Activated naive CD4-positive, alpha-beta T cell (primary cell): ENCODE measurements at regions not wholly inside any gene's neighbourhood (a gene's known extent, or its start where the extent isn't known, plus 50 kb on each side); places are given as distances from the start of the nearest gene placed in this dataset.

ENCODE experiments used
- DNase-seq, 4 experiments: peaks; one replicate each; lab custom pipeline; 2025; lab: John Stamatoyannopoulos, UW

- DNase-seq = no peak
These were observed 58.6 kb upstream of the NYAP2 start for GRCh38 chr2:225340923-225341322.

DNA sequence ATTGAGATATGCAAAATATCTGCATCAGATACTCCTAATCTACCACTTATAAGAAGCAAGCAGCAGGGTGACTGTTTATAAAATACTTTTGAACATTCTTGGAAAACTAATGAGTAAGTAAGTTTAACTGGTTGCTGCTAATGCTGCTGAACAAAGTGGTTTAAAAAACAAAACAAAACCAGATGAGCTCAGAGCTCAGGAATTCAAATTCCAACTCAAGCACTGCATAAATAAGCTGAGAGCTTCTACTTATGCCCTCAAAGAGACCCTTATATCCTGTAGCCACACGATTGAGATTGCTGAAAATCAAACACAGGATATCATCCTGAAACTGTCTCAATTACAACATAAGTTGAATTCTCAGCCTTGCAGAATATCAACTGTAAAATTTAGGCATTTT is 62.3 kb upstream of the NYAP2 start:
- no peak for DNase-seq

GRCh38 chr2:225334514-225334913 is 65.0 kb upstream of the NYAP2 start:
- no peak for DNase-seq

- DNase-seq = no peak
These were observed 71.3 kb upstream of the NYAP2 start for GRCh38 chr2:225328192-225328591.

DNA sequence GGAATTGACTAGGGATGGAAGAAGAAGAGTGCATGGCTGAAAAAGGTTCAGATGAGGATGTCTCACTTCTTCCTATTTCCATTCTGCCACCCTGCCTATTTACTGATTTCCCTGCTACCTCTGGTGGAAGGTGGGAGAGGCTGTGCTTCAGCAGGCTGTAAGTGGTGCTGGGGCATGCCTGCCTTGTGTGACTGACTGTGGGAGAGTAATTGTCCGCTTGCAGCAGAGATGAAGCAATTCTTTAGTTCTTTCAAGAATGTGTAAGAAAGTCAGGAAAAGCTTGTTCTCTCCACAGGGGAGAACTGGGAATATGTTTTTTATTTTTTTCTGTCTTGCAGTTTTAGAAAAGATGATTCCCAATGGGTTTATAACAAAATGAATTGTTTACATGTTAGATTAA is 72.5 kb upstream of the NYAP2 start:
- DNase-seq = no peak

- no peak for DNase-seq
These were observed 79.6 kb upstream of the NYAP2 start for GRCh38 chr2:225319872-225320271.

- DNase-seq = no peak
These were observed 81.1 kb upstream of the NYAP2 start for GRCh38 chr2:225318440-225318839.

DNA sequence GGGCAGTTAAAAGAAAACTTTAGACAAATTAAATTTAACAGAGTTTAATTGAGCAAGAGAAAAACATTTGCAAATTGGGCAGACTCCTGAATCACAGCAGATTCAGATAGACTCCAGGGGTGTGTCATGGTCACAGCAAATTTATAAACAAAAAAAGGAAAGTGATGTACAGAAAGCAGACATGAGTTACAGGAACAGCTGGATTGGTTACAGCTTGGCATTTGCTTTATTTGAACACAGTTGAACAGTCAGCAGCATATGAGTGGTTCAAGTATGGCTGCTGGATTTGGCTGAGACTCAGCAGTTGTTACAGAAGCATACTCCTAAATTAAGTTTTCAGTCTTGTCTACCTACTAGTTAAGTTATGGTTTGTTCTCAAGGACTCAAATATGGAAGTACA is 82.3 kb upstream of the NYAP2 start:
- DNase-seq = no peak

DNA sequence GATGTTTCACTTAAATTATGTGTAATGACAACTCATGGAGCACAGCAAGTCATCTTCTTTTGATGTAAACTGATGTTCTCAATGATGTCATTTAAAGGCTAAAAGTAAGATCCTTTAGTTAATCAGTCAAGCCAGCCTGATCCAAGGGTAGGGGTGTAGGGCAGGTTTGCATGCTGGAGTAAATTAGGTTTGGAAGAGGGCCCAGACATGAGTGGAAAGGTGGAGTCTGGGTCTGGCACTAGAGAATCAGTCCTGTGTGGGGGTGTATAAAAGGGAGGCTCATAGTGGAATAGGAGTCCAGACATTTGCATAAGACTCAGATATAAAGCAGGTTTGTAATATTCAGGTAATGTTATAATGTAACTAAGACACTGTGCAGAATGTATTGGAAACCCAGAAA is 88.8 kb upstream of the NYAP2 start:
- no peak for DNase-seq

- no peak for DNase-seq
These were observed 90.0 kb upstream of the NYAP2 start for GRCh38 chr2:225309516-225309915.

- DNase-seq = no peak
These were observed 102.6 kb upstream of the NYAP2 start for GRCh38 chr2:225296951-225297350.

DNA sequence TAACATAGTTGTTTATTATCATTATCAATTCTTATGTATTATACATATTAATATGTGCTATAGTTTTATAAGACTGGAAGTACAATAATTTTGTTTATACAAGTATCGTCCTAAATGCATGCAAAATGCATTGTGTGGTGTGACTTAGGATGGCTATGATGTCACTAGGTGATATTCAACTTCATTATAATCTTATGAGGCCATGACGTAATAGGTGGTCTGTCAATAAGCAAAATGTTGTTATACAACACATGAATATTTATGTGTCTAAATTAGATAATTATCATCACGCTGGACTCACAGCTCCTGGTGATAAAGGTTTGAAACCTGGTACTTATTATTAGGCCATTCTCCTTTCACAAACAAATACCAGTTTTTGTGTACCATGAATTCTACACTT is 104.4 kb upstream of the NYAP2 start:
- no peak for DNase-seq

DNA sequence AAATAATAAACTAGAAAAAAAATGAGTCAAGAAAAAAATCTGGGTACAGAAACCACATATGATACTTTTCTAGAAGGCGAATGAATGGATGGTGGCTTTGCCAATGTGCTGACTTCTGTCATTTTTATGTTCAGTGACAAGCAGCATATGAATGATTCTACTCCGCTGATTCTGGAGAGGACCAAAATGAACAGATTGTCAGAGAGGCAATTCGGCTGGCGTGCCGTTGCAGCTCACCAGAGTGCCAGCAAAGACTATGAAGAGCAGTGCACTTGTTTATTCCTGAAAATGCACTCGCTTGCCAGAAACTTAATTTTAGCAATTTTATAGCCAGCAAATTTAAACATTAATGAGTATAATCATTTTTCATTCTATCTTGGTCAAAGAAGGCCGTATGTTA is 105.9 kb upstream of the NYAP2 start:
- DNase-seq = no peak

GRCh38 chr2:225290757-225291400 is 108.6 kb upstream of the NYAP2 start:
- DNase-seq = no peak

GRCh38 chr2:225289659-225290058 is 109.9 kb upstream of the NYAP2 start:
- DNase-seq = no peak

DNA sequence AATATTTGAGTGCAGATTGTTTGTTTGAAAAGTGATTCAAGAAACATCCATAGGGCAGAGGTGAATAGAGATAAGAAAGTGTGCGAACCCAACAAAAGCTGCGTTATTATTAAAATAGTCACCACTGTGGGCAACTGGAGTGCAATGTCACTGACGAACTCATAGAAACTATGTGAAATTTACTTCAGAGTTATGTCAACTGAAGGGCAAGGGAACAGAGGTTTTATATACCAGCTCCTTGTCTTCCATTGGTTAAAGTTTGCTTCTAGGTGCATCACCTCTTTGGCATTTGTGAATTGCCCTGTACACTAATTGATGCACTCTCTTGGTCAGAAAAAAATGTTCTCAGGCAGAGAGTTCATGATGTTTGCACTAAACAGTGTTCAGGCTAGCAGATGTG is 110.5 kb upstream of the NYAP2 start:
- no peak for DNase-seq

- no peak for DNase-seq
These were observed 116.4 kb upstream of the NYAP2 start for GRCh38 chr2:225282858-225283710.

GRCh38 chr2:225276207-225276606 is 123.3 kb upstream of the NYAP2 start:
- no peak for DNase-seq

GRCh38 chr2:225275443-225275842 is 124.1 kb upstream of the NYAP2 start:
- no peak for DNase-seq

GRCh38 chr2:225274751-225275150 is 124.8 kb upstream of the NYAP2 start:
- DNase-seq = no peak

GRCh38 chr2:225272173-225272572 is 127.3 kb upstream of the NYAP2 start:
- DNase-seq = no peak

DNA sequence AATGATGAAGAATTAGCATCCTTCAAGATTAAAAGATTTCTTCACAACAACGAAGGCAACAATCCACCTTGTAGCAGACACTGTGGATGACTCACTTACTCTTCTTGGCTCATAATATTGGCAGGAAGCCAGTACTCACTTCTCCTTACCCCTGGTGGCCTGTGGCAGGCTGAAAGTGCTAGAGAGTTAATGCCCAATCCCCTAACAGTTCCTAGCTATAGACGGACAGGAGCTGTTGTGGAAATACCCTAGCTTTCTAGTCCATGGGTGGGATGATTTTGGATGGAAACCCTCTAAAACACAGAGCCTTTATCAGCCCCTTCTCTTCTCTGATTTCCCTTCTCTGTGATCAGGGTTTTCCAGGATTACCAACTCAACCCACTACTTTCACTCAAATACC is 128.6 kb upstream of the NYAP2 start:
- no peak for DNase-seq

GRCh38 chr2:225270053-225270452 is 129.5 kb upstream of the NYAP2 start:
- no peak for DNase-seq

- no peak for DNase-seq
These were observed 145.1 kb upstream of the NYAP2 start for GRCh38 chr2:225254363-225254762.
